Prostate gland (tissue), 2 donors: ENCODE measurements at regions not wholly inside any gene's neighbourhood (a gene's known extent, or its start where the extent isn't known, plus 50 kb on each side); places are given as distances from the start of the nearest gene placed in this dataset.

ENCODE experiments used
- POLR2A ChIP-seq: fragments of 450-650 bp; IDR thresholded peaks from one replicate; pipeline ENCODE4 v1.6.1; 2016; ENCODE audit warnings: antibody characterized with exemption, mild to moderate bottlenecking
- POLR2AphosphoS5 ChIP-seq: sonication (generic); formaldehyde crosslinking; IDR thresholded peaks from one replicate; pipeline ENCODE4 v1.6.1; 2017; ENCODE audit warnings: antibody characterized with exemption
- TF ChIP-seq, protein P1 (sequence below), 4 experiments: fragments of 200-600 bp in 2 of 4; fragments of 450-650 bp in 2 of 4; sonication (generic) in 2 of 4; IDR thresholded peaks; 1 replicate in 3 of 4; 2 replicates in 1 of 4; pipeline ENCODE4 v1.5.1; 2016 to 2019; ENCODE audit warnings: antibody characterized with exemption in 4 of 4, mild to moderate bottlenecking in 2 of 4, moderate library complexity in 2 of 4

DNA sequence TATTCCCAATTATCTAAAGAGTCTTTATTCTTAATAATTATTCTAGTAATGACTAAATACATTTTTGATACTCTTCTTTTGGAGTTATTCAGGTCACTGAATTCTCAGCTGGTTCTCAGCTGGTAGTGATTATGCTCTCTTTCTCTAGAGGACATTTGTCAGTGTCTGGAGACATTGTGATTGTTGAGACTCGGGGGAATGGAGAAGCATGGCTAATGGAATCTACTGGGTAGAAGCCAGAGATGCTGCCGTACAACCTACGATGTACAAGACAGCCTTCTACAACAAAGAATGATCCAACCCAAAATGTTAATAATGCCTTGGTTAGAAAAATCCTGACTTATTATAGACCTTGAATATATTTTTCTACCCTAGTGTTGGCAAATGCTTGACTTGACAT, 149.2 kb upstream of the ANKRD50 start:
- TF ChIP-seq, protein P1, sequence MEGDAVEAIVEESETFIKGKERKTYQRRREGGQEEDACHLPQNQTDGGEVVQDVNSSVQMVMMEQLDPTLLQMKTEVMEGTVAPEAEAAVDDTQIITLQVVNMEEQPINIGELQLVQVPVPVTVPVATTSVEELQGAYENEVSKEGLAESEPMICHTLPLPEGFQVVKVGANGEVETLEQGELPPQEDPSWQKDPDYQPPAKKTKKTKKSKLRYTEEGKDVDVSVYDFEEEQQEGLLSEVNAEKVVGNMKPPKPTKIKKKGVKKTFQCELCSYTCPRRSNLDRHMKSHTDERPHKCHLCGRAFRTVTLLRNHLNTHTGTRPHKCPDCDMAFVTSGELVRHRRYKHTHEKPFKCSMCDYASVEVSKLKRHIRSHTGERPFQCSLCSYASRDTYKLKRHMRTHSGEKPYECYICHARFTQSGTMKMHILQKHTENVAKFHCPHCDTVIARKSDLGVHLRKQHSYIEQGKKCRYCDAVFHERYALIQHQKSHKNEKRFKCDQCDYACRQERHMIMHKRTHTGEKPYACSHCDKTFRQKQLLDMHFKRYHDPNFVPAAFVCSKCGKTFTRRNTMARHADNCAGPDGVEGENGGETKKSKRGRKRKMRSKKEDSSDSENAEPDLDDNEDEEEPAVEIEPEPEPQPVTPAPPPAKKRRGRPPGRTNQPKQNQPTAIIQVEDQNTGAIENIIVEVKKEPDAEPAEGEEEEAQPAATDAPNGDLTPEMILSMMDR (IDR thresholded peaks at IDR 0.05), result no peak
- no peak for TF ChIP-seq POLR2A
- no peak for TF ChIP-seq POLR2AphosphoS5
